ENCODE measurements at regions not wholly inside any gene's neighbourhood (a gene's known extent, or its start where the extent isn't known, plus 50 kb on each side); places are given as distances from the start of the nearest gene placed in this dataset.

DNA sequence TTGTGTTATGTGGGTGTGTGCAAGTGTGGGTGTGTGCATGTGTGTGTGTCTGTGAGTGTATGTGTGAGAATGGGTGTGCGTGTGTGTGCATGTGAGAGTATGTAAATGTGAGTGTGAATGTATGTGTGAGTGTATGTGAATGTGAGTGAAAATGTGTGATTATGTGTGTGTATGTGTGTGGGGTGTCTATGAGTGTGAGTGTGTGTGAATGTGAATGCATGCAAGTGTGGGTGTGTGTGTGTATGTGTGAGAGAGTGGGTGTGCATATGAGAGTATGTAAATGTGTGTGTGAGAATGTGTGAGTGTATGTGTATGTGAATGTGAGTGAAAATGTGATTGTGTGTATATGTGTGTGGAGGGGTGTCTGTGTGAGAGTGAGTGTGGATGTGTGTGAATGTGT is 1292.7 kb downstream of the TBC1D22A start:
- ATAC-seq (no peak), DNase-seq (ENCODE audit: low read depth, low spot score) (no peak)
- ChIA-PET RAD21 (ENCODE audit: low non-redundant PET in 1 of 2, low total read pairs in 2 of 2, uncharacterized antibody in 2 of 2, unreplicated experiment in 2 of 2) (no interaction called here), POLR2A (no interaction called here), CTCF (no interaction called here)
- Histone ChIP-seq H3K9me2 (ENCODE audit: insufficient read depth) (no peaks in the 10 kb centered on the region), H3K9ac (ENCODE audit: low read length) (no peak overlapping the region), H4K20me1 (ENCODE audit: insufficient read depth) (no peaks in the 10 kb centered on the region), H3K27ac (ENCODE audit: low read depth, low read length) (no peak overlapping the region), H2AFZ (ENCODE audit: low read depth, low read length, poor library complexity, severe bottlenecking) (no peak overlapping the region), H3K79me2 (ENCODE audit: insufficient read depth, low read length) (no peaks in the 10 kb centered on the region), H3K9me3 (ENCODE audit: control insufficient read depth in 1 of 2, insufficient read depth in 1 of 2, low read depth in 1 of 2, low read length in 2 of 2) (peaks cover 0 to 3% of the 10 kb centered on the region in 2 experiments; a peak in 1 of 4 replicates), H3K4me3 (replicated peaks in 1 of 2; ENCODE audit: low read depth in 1 of 2, low read length in 2 of 2) (no peak overlapping the region), H3K4me2 (ENCODE audit: low read length) (no peak overlapping the region), H3K36me3 (ENCODE audit: control insufficient read depth in 1 of 2, insufficient read depth in 2 of 2, low read length in 2 of 2) (no peaks in the 10 kb centered on the region), H3K27me3 (ENCODE audit: insufficient read depth, low read length) (no peaks in the 10 kb centered on the region), H3K4me1 (ENCODE audit: control insufficient read depth in 1 of 2, insufficient read depth in 2 of 2, low read length in 2 of 2) (no peaks in the 10 kb centered on the region)
- BruUV-seq (replicated peaks) = no TSS peak
- TF ChIP-seq SRF (IDR thresholded peaks at IDR 0.05; ENCODE audit: low read depth) (no peak), EZH2 (IDR thresholded peaks at IDR 0.05) (no peak), YY1 (IDR thresholded peaks at IDR 0.05; ENCODE audit: extremely low read depth, insufficient replicate concordance, low read depth, low read length) (no peak), JUND (IDR thresholded peaks at IDR 0.05) (no peak), SIN3A (IDR thresholded peaks at IDR 0.05; ENCODE audit: low read depth) (no peak), CBX3 (IDR thresholded peaks at IDR 0.05; ENCODE audit: low read depth) (no peak), CEBPB (IDR thresholded peaks at IDR 0.05; ENCODE audit: low read depth) (no peak), ELF1 (IDR thresholded peaks at IDR 0.05; ENCODE audit: borderline replicate concordance, low read depth) (no peak), ZNF274 (IDR thresholded peaks at IDR 0.05; ENCODE audit: low read depth, low read length) (no peak), EZH2phosphoT487 (IDR thresholded peaks at IDR 0.05; ENCODE audit: borderline replicate concordance) (no peak), EGR1 (IDR thresholded peaks at IDR 0.05; ENCODE audit: low read depth) (no peak), FOSL1 (IDR thresholded peaks at IDR 0.05; ENCODE audit: low read depth) (no peak)
- TF ChIP-seq, protein P1, sequence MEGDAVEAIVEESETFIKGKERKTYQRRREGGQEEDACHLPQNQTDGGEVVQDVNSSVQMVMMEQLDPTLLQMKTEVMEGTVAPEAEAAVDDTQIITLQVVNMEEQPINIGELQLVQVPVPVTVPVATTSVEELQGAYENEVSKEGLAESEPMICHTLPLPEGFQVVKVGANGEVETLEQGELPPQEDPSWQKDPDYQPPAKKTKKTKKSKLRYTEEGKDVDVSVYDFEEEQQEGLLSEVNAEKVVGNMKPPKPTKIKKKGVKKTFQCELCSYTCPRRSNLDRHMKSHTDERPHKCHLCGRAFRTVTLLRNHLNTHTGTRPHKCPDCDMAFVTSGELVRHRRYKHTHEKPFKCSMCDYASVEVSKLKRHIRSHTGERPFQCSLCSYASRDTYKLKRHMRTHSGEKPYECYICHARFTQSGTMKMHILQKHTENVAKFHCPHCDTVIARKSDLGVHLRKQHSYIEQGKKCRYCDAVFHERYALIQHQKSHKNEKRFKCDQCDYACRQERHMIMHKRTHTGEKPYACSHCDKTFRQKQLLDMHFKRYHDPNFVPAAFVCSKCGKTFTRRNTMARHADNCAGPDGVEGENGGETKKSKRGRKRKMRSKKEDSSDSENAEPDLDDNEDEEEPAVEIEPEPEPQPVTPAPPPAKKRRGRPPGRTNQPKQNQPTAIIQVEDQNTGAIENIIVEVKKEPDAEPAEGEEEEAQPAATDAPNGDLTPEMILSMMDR (IDR thresholded peaks at IDR 0.05 in 2 of 3, conservative IDR thresholded peaks at IDR 0.05 in 1 of 3; ENCODE audit: borderline replicate concordance in 1 of 3, insufficient read depth in 1 of 3, low read depth in 2 of 3, low read length in 2 of 3) = no peak
- TF ChIP-seq, protein P2, sequence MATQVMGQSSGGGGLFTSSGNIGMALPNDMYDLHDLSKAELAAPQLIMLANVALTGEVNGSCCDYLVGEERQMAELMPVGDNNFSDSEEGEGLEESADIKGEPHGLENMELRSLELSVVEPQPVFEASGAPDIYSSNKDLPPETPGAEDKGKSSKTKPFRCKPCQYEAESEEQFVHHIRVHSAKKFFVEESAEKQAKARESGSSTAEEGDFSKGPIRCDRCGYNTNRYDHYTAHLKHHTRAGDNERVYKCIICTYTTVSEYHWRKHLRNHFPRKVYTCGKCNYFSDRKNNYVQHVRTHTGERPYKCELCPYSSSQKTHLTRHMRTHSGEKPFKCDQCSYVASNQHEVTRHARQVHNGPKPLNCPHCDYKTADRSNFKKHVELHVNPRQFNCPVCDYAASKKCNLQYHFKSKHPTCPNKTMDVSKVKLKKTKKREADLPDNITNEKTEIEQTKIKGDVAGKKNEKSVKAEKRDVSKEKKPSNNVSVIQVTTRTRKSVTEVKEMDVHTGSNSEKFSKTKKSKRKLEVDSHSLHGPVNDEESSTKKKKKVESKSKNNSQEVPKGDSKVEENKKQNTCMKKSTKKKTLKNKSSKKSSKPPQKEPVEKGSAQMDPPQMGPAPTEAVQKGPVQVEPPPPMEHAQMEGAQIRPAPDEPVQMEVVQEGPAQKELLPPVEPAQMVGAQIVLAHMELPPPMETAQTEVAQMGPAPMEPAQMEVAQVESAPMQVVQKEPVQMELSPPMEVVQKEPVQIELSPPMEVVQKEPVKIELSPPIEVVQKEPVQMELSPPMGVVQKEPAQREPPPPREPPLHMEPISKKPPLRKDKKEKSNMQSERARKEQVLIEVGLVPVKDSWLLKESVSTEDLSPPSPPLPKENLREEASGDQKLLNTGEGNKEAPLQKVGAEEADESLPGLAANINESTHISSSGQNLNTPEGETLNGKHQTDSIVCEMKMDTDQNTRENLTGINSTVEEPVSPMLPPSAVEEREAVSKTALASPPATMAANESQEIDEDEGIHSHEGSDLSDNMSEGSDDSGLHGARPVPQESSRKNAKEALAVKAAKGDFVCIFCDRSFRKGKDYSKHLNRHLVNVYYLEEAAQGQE (IDR thresholded peaks at IDR 0.05; ENCODE audit: low read depth) = no peak
- TF ChIP-seq, protein P3, sequence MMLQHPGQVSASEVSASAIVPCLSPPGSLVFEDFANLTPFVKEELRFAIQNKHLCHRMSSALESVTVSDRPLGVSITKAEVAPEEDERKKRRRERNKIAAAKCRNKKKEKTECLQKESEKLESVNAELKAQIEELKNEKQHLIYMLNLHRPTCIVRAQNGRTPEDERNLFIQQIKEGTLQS (IDR thresholded peaks at IDR 0.05) = no peak
- TF ChIP-seq, protein P4, sequence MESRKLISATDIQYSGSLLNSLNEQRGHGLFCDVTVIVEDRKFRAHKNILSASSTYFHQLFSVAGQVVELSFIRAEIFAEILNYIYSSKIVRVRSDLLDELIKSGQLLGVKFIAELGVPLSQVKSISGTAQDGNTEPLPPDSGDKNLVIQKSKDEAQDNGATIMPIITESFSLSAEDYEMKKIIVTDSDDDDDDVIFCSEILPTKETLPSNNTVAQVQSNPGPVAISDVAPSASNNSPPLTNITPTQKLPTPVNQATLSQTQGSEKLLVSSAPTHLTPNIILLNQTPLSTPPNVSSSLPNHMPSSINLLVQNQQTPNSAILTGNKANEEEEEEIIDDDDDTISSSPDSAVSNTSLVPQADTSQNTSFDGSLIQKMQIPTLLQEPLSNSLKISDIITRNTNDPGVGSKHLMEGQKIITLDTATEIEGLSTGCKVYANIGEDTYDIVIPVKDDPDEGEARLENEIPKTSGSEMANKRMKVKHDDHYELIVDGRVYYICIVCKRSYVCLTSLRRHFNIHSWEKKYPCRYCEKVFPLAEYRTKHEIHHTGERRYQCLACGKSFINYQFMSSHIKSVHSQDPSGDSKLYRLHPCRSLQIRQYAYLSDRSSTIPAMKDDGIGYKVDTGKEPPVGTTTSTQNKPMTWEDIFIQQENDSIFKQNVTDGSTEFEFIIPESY (IDR thresholded peaks at IDR 0.05; ENCODE audit: extremely low read depth, insufficient replicate concordance, low read length) = no peak
- intact Hi-C loops (cut with micrococcal nuclease) = no loop called here
